ENCODE measurements at regions not wholly inside any gene's neighbourhood (a gene's known extent, or its start where the extent isn't known, plus 50 kb on each side); places are given as distances from the start of the nearest gene placed in this dataset.
A peak's percentile ranks its signal among the peaks of the same experiment; 100 is the strongest.
"Not testable (repeated sequence)": the region's sequence is repeated elsewhere in the genome, so short reads cannot be mapped to it uniquely, and the experiment has no call there.

GRCh38 chr12:59079002-59079401 is 158.7 kb upstream of the LRIG3 start:
- DNase-seq = no peak

DNA sequence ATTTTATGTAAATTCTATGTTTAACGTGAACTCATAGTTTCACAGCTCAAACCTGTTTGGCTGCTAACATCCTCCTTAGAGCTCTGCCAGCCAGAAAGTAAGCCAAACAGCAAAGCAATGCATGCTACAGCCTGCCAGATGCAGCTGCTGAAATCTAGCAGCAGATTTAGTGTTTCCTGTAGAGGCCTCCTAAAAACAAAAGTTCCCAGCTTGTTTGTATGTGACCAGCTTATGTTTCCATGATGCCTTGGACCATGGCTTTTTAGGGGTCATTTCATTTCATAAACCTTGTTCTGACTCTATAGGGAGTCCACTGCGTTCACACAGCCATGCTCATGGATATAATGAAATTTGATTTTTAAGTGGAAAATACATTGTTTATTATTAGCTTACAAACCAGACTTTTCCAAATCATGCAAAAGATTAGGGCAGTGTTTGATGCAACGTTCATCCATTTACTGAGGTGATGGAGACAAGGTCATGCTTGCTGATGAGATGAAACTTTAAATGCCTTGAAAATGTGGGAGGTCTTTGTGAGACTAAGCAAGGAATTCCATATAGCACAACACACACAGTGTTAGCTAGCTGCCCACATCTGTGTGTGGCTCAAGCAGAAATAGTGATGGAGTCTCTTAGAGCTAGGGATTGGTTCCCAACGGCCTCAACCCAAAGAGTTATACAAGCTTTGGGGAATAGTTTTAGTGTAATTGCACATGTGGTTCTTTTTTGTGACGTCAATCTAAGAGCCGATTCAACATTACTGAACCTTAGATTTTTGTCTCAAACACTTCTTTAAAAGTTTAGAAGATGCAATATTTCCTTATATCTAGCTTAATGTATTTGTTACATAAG is 157.5 kb upstream of the LRIG3 start:
- DNase-seq = peak in 1 of 2 experiments; percentile 22

GRCh38 chr12:59077153-59077552 is 156.8 kb upstream of the LRIG3 start:
- no peak for DNase-seq

GRCh38 chr12:59076622-59077021 is 156.3 kb upstream of the LRIG3 start:
- peak in 1 of 2 experiments; percentile 45 for DNase-seq

DNA sequence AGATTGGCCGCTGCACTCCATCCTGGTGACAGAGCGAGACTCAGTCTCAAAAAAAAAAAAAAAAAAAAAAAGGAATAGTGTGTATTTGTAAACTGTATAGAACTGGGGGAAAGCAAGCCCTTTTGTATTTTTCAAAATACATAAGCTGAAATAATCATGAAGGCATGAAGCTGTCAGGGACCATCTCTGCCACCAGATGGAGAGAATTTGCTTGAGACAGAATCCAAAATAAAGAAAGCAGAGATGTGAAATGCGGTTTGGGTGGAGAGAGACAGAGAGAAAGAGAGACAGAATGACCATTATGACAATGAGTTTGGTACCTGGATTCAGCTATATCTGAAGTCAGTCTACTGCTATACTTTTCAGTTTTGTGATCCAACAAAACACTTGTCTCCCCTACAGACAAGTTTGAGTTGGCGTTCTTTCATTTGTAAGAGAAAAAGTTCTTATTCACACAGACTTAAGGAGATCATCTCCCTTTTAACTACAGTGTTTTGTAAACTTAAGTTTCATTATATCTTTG is 155.7 kb upstream of the LRIG3 start:
- DNase-seq = no peak

- no peak for DNase-seq
Measured at GRCh38 chr12:59075141-59075540, 154.8 kb upstream of the LRIG3 start.

- no peak for DNase-seq
Measured at GRCh38 chr12:59070322-59070933, 150.1 kb upstream of the LRIG3 start.

GRCh38 chr12:59069516-59069915 is 149.2 kb upstream of the LRIG3 start:
- no peak for DNase-seq

DNA sequence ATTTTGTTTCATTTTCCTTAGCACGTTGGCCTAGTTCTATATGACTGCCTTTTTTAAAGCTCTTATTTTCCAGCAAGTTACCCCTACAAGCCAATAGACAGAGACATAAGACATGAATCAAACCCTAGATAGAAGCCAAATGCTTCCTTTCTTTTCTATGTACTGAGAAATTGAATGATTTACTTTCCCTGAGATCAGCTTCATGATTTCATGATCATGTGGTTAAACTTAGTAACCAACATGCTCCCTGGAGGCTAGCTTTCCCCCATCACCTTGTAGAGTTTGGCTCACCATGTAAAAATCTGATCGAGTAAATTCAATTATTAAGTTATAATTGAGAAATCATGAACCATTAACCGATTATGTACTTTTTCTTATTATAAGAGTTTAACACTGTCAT is 148.1 kb upstream of the LRIG3 start:
- DNase-seq = no peak

- peak; percentile 54 to 56 for DNase-seq
Measured at GRCh38 chr12:59067083-59067482, 146.8 kb upstream of the LRIG3 start.

DNA sequence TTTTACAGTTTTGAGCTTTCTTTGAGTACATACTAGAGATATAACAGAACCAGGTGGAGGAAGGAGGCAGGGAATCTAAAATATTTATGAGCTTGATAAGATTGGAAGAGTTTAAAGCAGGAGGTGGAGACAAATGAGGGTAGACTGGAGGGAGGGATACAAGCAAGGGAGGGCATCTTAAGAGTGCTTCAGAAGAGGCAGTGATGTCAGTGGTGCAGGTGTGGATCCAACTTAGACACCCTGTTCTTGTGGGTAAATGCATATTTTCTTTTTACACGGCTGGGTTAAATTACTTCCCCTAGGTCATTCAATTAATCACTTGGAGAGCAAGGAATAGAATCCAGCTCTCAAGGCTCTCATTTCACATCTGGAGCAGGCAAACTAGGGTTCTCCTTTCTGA is 146.1 kb upstream of the LRIG3 start:
- DNase-seq = no peak

- no peak for DNase-seq
Measured at GRCh38 chr12:59059088-59059935, 139.0 kb upstream of the LRIG3 start.

- DNase-seq = no peak
Measured at GRCh38 chr12:59056966-59057365, 136.7 kb upstream of the LRIG3 start.

DNA sequence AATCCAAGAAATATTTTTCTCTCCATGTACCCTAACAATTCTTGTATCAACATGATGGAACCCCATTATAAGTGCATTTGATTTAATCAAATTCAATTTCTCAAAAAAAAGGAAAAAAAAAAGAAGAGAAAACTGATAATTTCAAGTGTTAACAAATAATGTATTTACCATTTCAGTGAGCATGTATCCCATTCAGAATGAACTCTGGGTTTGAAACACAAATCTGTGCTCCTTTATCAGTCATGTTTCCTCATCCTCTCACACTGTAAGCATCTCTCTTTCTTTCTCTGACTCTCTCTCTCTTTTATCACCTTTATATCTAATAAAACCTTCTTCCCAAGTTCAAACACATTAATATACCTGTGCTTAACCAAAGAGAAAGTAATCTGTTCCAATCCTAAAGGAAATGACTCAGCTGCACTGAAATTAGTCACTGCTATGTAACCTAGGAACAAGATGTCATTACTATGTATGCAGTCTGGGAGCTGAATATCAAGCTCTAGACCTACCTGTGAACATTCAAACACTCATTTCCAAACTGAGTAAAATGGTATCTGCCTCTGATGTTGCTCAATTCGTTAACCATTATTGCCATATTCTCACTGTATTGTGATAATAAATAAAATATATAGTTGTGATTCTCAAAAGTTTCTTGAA is 135.0 kb upstream of the LRIG3 start:
- no peak for DNase-seq

- DNase-seq = not testable (repeated sequence)
Measured at GRCh38 chr12:59053266-59053899, 133.1 kb upstream of the LRIG3 start.

GRCh38 chr12:59046763-59047534 is 126.6 kb upstream of the LRIG3 start:
- no peak for DNase-seq

- no peak for DNase-seq
Measured at GRCh38 chr12:59044791-59045190, 124.5 kb upstream of the LRIG3 start.

DNA sequence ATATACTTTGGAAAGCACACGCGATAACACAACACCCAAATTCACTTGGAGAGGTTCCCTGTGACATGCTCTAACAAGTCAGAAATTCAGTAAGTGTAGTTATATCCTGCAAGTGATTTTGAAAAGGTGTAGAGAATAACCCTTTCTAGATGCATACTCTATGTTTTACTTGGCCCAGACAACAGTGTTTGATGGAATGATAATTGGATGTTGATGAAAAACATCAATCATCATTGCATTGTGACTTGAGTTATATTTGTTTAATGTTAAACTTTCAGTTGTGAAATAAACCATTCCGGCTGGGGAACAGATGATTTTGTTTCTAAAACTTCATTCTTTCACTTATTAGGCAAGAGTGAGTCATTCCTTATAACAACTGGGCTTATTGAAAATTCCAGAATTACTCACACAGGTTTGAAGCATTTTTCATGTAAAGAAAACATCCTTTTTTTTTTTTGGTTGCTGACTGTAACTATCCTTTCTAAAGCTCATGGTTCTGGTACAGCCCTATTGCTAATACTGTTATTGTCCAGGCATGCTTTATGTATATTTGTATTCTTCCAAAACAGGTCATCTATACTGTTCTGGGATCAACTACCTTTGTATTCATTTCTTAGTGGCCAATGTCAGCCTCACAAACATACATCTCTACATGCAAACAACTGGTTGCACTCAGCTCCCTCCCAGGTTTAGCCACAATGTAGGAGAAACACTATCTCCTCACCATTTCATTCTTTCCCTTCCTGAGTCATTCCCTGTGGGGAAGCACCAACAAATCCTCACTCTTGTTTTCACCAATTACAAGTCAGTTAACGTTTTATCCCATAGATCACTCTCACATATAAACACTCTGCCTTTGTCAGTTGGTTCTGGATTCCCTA is 121.2 kb upstream of the LRIG3 start:
- DNase-seq = no peak

- DNase-seq = no peak
Measured at GRCh38 chr12:59040656-59041055, 120.4 kb upstream of the LRIG3 start.

DNA sequence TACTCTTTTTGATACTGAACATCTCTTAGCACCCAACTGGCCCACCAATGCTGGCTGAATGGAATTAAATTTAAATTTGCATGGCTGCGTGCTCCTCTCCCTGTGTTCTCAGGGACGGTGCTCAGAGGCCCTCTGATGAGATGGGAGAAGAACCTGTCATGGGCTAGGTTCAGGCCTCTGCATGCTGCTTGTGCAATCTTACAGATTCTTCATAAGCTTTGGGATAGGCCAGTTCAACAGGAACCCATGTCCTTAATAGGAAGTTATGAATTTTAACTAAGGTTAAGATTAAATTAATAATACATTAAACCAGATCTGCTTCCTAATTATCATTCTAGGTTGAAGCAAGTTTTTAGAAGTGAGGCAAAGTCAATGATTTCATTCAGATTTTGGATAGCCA is 119.7 kb upstream of the LRIG3 start:
- no peak for DNase-seq

Data from NCI-H526 (cell line).